WERI-Rb-1 (cell line): ENCODE measurements at regions not wholly inside any gene's neighbourhood (a gene's known extent, or its start where the extent isn't known, plus 50 kb on each side); places are given as distances from the start of the nearest gene placed in this dataset.
"Not testable (repeated sequence)": the region's sequence is repeated elsewhere in the genome, so short reads cannot be mapped to it uniquely, and the experiment has no call there.

Experiments used
- DNase-seq: peaks from one replicate; pipeline ENCODE4 v3.0.0-alpha.2; 2020
- H3K27ac ChIP-seq: fragments of 250-450 bp; sonication (Bioruptor Pico); 2 replicates; pipeline ENCODE4 v1.5.1; 2020; ENCODE audit warnings: mild to moderate bottlenecking, moderate library complexity
- H3K27me3 ChIP-seq: fragments of 250-450 bp; sonication (Bioruptor Pico); 2 replicates; pipeline ENCODE4 v1.5.1; 2021; ENCODE audit warnings: mild to moderate bottlenecking, low read depth, moderate library complexity; ENCODE audit not compliant: insufficient read depth, severe bottlenecking
- H3K36me3 ChIP-seq: fragments of 250-450 bp; sonication (Bioruptor Pico); 2 replicates; pipeline ENCODE4 v1.5.1; 2020; ENCODE audit warnings: mild to moderate bottlenecking, moderate library complexity
- H3K4me3 ChIP-seq: 2 replicates; pipeline ENCODE4 v1.5.1; 2011; ENCODE audit warnings: low read depth, mild to moderate bottlenecking, control low read depth, low read length
- H3K9me3 ChIP-seq: fragments of 250-450 bp; sonication (Bioruptor Pico); 2 replicates; pipeline ENCODE4 v1.5.1; 2021; ENCODE audit warnings: mild to moderate bottlenecking, moderate library complexity; ENCODE audit not compliant: severe bottlenecking
- TF ChIP-seq, protein P1 (sequence below): IDR thresholded peaks from 2 replicates; pipeline ENCODE4 v1.5.1; 2011; ENCODE audit warnings: low read depth, mild to moderate bottlenecking, control low read depth, inconsistent platforms, low read length

GRCh38 chr10:109591601-109592000 is 331.7 kb downstream of the XPNPEP1 start:
- Histone ChIP-seq H3K4me3 (no peak overlapping the region), H3K36me3 (no peaks in the 10 kb centered on the region), H3K27ac (no peak overlapping the region), H3K27me3 (no peaks in the 10 kb centered on the region), H3K9me3 (no peaks in the 10 kb centered on the region)
- DNase-seq = no peak
- TF ChIP-seq, protein P1, sequence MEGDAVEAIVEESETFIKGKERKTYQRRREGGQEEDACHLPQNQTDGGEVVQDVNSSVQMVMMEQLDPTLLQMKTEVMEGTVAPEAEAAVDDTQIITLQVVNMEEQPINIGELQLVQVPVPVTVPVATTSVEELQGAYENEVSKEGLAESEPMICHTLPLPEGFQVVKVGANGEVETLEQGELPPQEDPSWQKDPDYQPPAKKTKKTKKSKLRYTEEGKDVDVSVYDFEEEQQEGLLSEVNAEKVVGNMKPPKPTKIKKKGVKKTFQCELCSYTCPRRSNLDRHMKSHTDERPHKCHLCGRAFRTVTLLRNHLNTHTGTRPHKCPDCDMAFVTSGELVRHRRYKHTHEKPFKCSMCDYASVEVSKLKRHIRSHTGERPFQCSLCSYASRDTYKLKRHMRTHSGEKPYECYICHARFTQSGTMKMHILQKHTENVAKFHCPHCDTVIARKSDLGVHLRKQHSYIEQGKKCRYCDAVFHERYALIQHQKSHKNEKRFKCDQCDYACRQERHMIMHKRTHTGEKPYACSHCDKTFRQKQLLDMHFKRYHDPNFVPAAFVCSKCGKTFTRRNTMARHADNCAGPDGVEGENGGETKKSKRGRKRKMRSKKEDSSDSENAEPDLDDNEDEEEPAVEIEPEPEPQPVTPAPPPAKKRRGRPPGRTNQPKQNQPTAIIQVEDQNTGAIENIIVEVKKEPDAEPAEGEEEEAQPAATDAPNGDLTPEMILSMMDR = no peak

DNA sequence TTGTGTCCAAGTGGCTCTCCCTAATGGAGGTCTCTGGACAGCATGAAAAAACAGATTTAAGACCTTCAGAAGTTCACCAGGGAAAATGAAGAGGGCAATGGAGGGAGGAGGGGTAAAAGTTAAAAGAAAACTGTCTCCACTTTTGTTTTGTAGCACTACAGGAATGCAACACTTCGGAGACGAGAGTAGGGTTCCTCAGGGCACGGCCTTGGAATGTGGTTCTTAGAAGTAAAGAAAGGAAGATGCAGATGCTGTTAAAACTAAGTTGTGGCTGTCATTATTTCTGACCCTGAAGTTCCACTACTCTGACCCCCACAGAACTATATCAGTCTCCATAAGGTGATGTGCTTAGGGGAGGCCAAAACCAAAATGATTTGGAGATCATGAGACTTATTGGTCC is 335.1 kb downstream of the XPNPEP1 start:
- no peak for DNase-seq
- Histone ChIP-seq H3K9me3 (no peaks in the 10 kb centered on the region), H3K4me3 (no peak overlapping the region), H3K36me3 (no peaks in the 10 kb centered on the region), H3K27ac (no peak overlapping the region), H3K27me3 (no peaks in the 10 kb centered on the region)
- TF ChIP-seq, protein P1 = no peak

DNA sequence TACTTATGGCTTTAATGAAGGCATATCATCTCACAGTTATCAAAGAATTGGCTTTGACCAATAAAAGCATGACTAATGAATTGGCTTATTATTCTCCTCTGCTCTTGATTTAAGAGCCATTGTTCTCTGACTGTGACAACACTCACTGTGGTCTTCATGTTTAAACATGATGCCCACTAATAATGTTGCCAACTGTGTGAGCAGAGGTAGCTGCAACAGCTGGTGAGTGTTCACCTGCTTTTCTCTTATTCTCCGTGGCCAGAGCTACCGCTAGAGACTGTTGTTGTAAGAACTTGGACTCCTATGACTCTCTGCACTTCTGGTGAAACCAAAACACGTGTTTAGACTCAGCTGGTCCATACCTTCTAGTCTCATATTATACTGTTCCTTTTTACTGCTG is 335.9 kb downstream of the XPNPEP1 start:
- H3K27ac ChIP-seq = no peak overlapping the region
- no peak for DNase-seq
- TF ChIP-seq, protein P1 = no peak

GRCh38 chr10:109556399-109556798 is 366.9 kb downstream of the XPNPEP1 start:
- Histone ChIP-seq H3K27me3 (no peaks in the 10 kb centered on the region), H3K4me3 (no peak overlapping the region), H3K27ac (no peak overlapping the region), H3K9me3 (peaks cover 3% of the 10 kb centered on the region), H3K36me3 (no peaks in the 10 kb centered on the region)
- DNase-seq = no peak
- TF ChIP-seq, protein P1 = no peak

More for the DNA sequence above, 335.9 kb downstream of the XPNPEP1 start:
- Histone ChIP-seq H3K36me3 (no peaks in the 10 kb centered on the region), H3K27me3 (no peaks in the 10 kb centered on the region), H3K4me3 (no peak overlapping the region), H3K9me3 (no peaks in the 10 kb centered on the region)

DNA sequence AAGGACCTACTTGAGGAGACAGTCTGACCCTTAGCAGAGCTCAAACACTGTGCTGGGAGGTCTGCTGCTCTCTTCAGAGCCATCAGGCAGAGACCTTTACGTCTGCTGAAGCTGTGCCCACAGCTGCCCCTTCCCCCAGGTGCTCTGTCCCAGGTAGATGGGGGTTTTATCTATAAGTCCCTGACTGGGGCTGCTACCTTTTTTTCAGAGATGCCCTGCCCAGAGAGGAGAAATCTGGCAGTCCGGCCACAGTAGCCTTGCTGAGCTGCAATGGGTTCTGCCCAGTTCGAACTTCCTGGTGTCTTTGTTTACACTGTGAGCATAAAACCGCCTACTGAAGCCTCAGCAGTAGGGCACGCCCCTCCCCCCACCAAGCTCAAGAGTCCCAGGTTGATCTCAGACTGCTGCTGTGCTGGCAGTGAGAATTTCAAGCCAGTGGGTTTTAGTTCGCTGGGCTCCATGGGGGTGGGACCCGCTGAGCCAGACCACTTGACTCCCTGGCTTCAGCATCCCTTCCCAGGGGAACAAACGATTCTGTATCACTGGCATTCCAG is 381.2 kb downstream of the XPNPEP1 start:
- peak; percentile 16 for DNase-seq
- not testable (repeated sequence) for H3K9me3 ChIP-seq, H3K4me3 ChIP-seq

DNA sequence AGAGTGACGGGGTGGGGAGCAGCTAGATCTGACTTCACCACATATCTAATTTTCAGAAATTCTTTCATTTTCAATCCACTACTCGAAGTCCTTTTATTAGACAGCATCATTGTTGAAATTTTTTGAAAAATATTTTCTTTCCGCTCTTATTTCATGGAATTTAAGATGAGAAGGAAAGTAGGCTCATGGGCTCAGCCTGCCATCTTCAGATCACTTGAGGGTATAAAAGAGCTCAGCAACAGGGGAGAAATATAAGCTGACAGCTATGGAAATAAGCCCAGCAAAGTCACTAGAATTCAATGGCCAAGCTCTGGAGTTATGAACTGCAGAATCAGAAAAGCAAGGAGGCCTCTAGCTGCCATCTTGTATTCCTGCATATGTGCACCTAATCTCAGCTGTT is 389.1 kb downstream of the XPNPEP1 start:
- H3K27ac ChIP-seq = no peak overlapping the region
- no peaks in the 10 kb centered on the region for H3K27me3 ChIP-seq
- H3K4me3 ChIP-seq = no peak overlapping the region
- TF ChIP-seq, protein P1 = no peak
- peaks cover 8% of the 10 kb centered on the region for H3K9me3 ChIP-seq
- H3K36me3 ChIP-seq = no peaks in the 10 kb centered on the region
- no peak for DNase-seq

More for the DNA sequence above, 381.2 kb downstream of the XPNPEP1 start:
- H3K27ac ChIP-seq, H3K36me3 ChIP-seq, H3K27me3 ChIP-seq: not testable (repeated sequence)
